ENCODE measurements at regions not wholly inside any gene's neighbourhood (a gene's known extent, or its start where the extent isn't known, plus 50 kb on each side); places are given as distances from the start of the nearest gene placed in this dataset.

GRCh38 chr17:72421128-72422092 is 300.6 kb downstream of the SOX9 start:
- H2AFZ ChIP-seq (ENCODE audit: low read length) = no peak overlapping the region
- peak overlapping the region; percentile 23; the same call in 1 of the 2 replicates for H3K4me3 ChIP-seq (ENCODE audit: low read length)
- H3K4me1 ChIP-seq (ENCODE audit: low read length) = peaks cover 38% of the 10 kb centered on the region
- H3K9me3 ChIP-seq (replicated peaks; ENCODE audit: insufficient read depth, low read length) = no peaks in the 10 kb centered on the region
- H3K27me3 ChIP-seq (replicated peaks; ENCODE audit: insufficient read depth, low read length) = no peaks in the 10 kb centered on the region
- H4K20me1 ChIP-seq (ENCODE audit: insufficient read depth, low read length) = no peaks in the 10 kb centered on the region
- peaks cover 87% of the 10 kb centered on the region for H3K79me2 ChIP-seq (ENCODE audit: low read length)
- peaks cover 12% of the 10 kb centered on the region; the same call in 1 of the 2 replicates for H3K36me3 ChIP-seq (replicated peaks; ENCODE audit: insufficient read depth, low read length)
- no peaks in the 10 kb centered on the region for H3K9me2 ChIP-seq (replicated peaks; ENCODE audit: insufficient read depth, low read length)
- H3K9ac ChIP-seq (ENCODE audit: low read length) = peak overlapping the region; percentile 66
- H3K27ac ChIP-seq (ENCODE audit: low read length) = peak overlapping the region; percentile 96
- DNase-seq = peak; percentile 81
- TF ChIP-seq CTCF (IDR thresholded peaks at IDR 0.05; ENCODE audit: low read length) (no peak), EZH2 (optimal IDR thresholded peaks at IDR 0.05; ENCODE audit: low read depth, low read length) (no peak), EZH2phosphoT487 (IDR thresholded peaks at IDR 0.05; ENCODE audit: low read length) (no peak)
- peak overlapping the region; percentile 61 for H3K4me2 ChIP-seq (ENCODE audit: low read depth, low read length)
- peaks cover 31% of the 10 kb centered on the region for H3F3A ChIP-seq (ENCODE audit: insufficient read depth, low read length)

- peak overlapping the region; percentile 81 for H3K4me2 ChIP-seq (ENCODE audit: low read depth, low read length)
- H2AFZ ChIP-seq (ENCODE audit: low read length) = no peak overlapping the region
- no peaks in the 10 kb centered on the region for H3K27me3 ChIP-seq (replicated peaks; ENCODE audit: insufficient read depth, low read length)
- no peaks in the 10 kb centered on the region for H4K20me1 ChIP-seq (ENCODE audit: insufficient read depth, low read length)
- H3K79me2 ChIP-seq (ENCODE audit: low read length) = peaks cover 87% of the 10 kb centered on the region
- no peak for DNase-seq
- H3K9me3 ChIP-seq (replicated peaks; ENCODE audit: insufficient read depth, low read length) = no peaks in the 10 kb centered on the region
- H3K4me3 ChIP-seq (ENCODE audit: low read length) = peak overlapping the region; percentile 30; the same call in 1 of the 2 replicates
- H3F3A ChIP-seq (ENCODE audit: insufficient read depth, low read length) = peaks cover 31% of the 10 kb centered on the region
- H3K9me2 ChIP-seq (replicated peaks; ENCODE audit: insufficient read depth, low read length) = no peaks in the 10 kb centered on the region
- H3K36me3 ChIP-seq (replicated peaks; ENCODE audit: insufficient read depth, low read length) = peaks cover 12% of the 10 kb centered on the region; the same call in 1 of the 2 replicates
- peaks cover 38% of the 10 kb centered on the region for H3K4me1 ChIP-seq (ENCODE audit: low read length)
- H3K27ac ChIP-seq (ENCODE audit: low read length) = peak overlapping the region; percentile 96
- H3K9ac ChIP-seq (ENCODE audit: low read length) = peak overlapping the region; percentile 77
- TF ChIP-seq CTCF (IDR thresholded peaks at IDR 0.05; ENCODE audit: low read length) = no peak
- no peak for TF ChIP-seq EZH2 (optimal IDR thresholded peaks at IDR 0.05; ENCODE audit: low read depth, low read length)
- TF ChIP-seq EZH2phosphoT487 (IDR thresholded peaks at IDR 0.05; ENCODE audit: low read length) = no peak
Observed at GRCh38 chr17:72422204-72422504, 301.3 kb downstream of the SOX9 start.

- H3F3A ChIP-seq (ENCODE audit: insufficient read depth, low read length) = peaks cover 31% of the 10 kb centered on the region
- peak; percentile 87 for DNase-seq
- no peaks in the 10 kb centered on the region for H4K20me1 ChIP-seq (ENCODE audit: insufficient read depth, low read length)
- peaks cover 87% of the 10 kb centered on the region for H3K79me2 ChIP-seq (ENCODE audit: low read length)
- H3K27me3 ChIP-seq (replicated peaks; ENCODE audit: insufficient read depth, low read length) = no peaks in the 10 kb centered on the region
- peak overlapping the region; percentile 81 for H3K4me2 ChIP-seq (ENCODE audit: low read depth, low read length)
- peak overlapping the region; percentile 25; the same call in 1 of the 2 replicates for H2AFZ ChIP-seq (ENCODE audit: low read length)
- TF ChIP-seq EZH2 (optimal IDR thresholded peaks at IDR 0.05; ENCODE audit: low read depth, low read length) = no peak
- TF ChIP-seq EZH2phosphoT487 (IDR thresholded peaks at IDR 0.05; ENCODE audit: low read length) = no peak
- no peak for TF ChIP-seq CTCF (IDR thresholded peaks at IDR 0.05; ENCODE audit: low read length)
- H3K9ac ChIP-seq (ENCODE audit: low read length) = peak overlapping the region; percentile 77
- peaks cover 12% of the 10 kb centered on the region; the same call in 1 of the 2 replicates for H3K36me3 ChIP-seq (replicated peaks; ENCODE audit: insufficient read depth, low read length)
- H3K9me3 ChIP-seq (replicated peaks; ENCODE audit: insufficient read depth, low read length) = no peaks in the 10 kb centered on the region
- peaks cover 38% of the 10 kb centered on the region for H3K4me1 ChIP-seq (ENCODE audit: low read length)
- H3K4me3 ChIP-seq (ENCODE audit: low read length) = peak overlapping the region; percentile 30
- no peaks in the 10 kb centered on the region for H3K9me2 ChIP-seq (replicated peaks; ENCODE audit: insufficient read depth, low read length)
- peak overlapping the region; percentile 96 for H3K27ac ChIP-seq (ENCODE audit: low read length)
Observed at GRCh38 chr17:72422505-72423285, 301.9 kb downstream of the SOX9 start.
